Activated CD4-positive, alpha-beta memory T cell treated with anti-CD3 and anti-CD28 coated beads for 36 hours (primary cell): ENCODE measurements at regions not wholly inside any gene's neighbourhood (a gene's known extent, or its start where the extent isn't known, plus 50 kb on each side); places are given as distances from the start of the nearest gene placed in this dataset.
"Not testable (repeated sequence)": the region's sequence is repeated elsewhere in the genome, so short reads cannot be mapped to it uniquely, and the experiment has no call there.

ENCODE experiments used
- CTCF ChIA-PET: fragments of 350-600 bp; sonication (Branson Sonifier 250); formaldehyde crosslinking; loops from one replicate; lab custom pipeline; 2021; ENCODE audit warnings: antibody characterized with exemption, inconsistent platforms; lab: Charles Lee
- POLR2A ChIA-PET: fragments of 350-600 bp; sonication (Branson Sonifier 250); formaldehyde crosslinking; loops from one replicate; lab custom pipeline; 2021; ENCODE audit warnings: antibody characterized with exemption; lab: Charles Lee
- DNase-seq: peaks from one replicate; pipeline ENCODE4 v3.0.0-alpha.2; 2020
- H3K27ac Mint-ChIP-seq: one replicate; pipeline ENCODE4 v1.8.0; 2021; ENCODE audit warnings: mixed read lengths
- H3K27me3 Mint-ChIP-seq: one replicate; pipeline ENCODE4 v1.8.0; 2021; ENCODE audit warnings: mixed read lengths
- H3K36me3 Mint-ChIP-seq: one replicate; pipeline ENCODE4 v1.8.0; 2021; ENCODE audit warnings: mixed read lengths
- H3K4me1 Mint-ChIP-seq: one replicate; pipeline ENCODE4 v1.8.0; 2021; ENCODE audit warnings: low read depth, mixed read lengths
- H3K4me3 Mint-ChIP-seq: one replicate; pipeline ENCODE4 v1.8.0; 2021; ENCODE audit warnings: mild to moderate bottlenecking, mixed read lengths
- H3K9me3 Mint-ChIP-seq: one replicate; pipeline ENCODE4 v1.8.0; 2021; ENCODE audit warnings: mixed read lengths
- intact Hi-C: fragments of 100-400 bp; cut with micrococcal nuclease; formaldehyde crosslinking; loops from one replicate; pipeline ENCODE4 v1.15.1; 2023

GRCh38 chr2:75290600-75291150 lies 91.4 kb upstream of the TACR1 start:
- POLR2A ChIA-PET, result no interaction called here
- CTCF ChIA-PET, result no interaction called here
- Mint-ChIP-seq H3K9me3 (no peaks in the 10 kb centered on the region), H3K27me3 (peaks cover 1% of the 10 kb centered on the region), H3K4me1 (no peaks in the 10 kb centered on the region), H3K27ac (no peak overlapping the region), H3K4me3 (no peak overlapping the region), H3K36me3 (no peaks in the 10 kb centered on the region)
- DNase-seq, result no peak
- intact Hi-C loops, result no loop called here

- intact Hi-C loops, result no loop called here
- H3K36me3 Mint-ChIP-seq, result no peaks in the 10 kb centered on the region
- H3K4me3 Mint-ChIP-seq, result no peak overlapping the region
- no peak overlapping the region for H3K27ac Mint-ChIP-seq
- no peaks in the 10 kb centered on the region for H3K4me1 Mint-ChIP-seq
- peaks cover 1% of the 10 kb centered on the region for H3K27me3 Mint-ChIP-seq
- DNase-seq, result no peak
- no peaks in the 10 kb centered on the region for H3K9me3 Mint-ChIP-seq
- CTCF ChIA-PET, result no interaction called here
- POLR2A ChIA-PET, result no interaction called here
Measured at GRCh38 chr2:75289771-75290170, 90.5 kb upstream of the TACR1 start.

- H3K4me1 Mint-ChIP-seq, H3K9me3 Mint-ChIP-seq, H3K27me3 Mint-ChIP-seq, H3K4me3 Mint-ChIP-seq, CTCF ChIA-PET, POLR2A ChIA-PET, H3K36me3 Mint-ChIP-seq, intact Hi-C loops, DNase-seq, H3K27ac Mint-ChIP-seq: not testable (repeated sequence)
Measured at GRCh38 chr2:75289178-75289577, 89.9 kb upstream of the TACR1 start.

- CTCF ChIA-PET, result no interaction called here
Measured at GRCh38 chr2:75288760-75289159, 89.4 kb upstream of the TACR1 start.

GRCh38 chr2:75287624-75288316 lies 88.5 kb upstream of the TACR1 start:
- intact Hi-C loops, result no loop called here
- POLR2A ChIA-PET, result no interaction called here
- no peaks in the 10 kb centered on the region for H3K9me3 Mint-ChIP-seq
- peaks cover 4% of the 10 kb centered on the region for H3K27me3 Mint-ChIP-seq
- no peak overlapping the region for H3K27ac Mint-ChIP-seq
- no peak for DNase-seq
- no peaks in the 10 kb centered on the region for H3K36me3 Mint-ChIP-seq
- H3K4me1 Mint-ChIP-seq, result no peaks in the 10 kb centered on the region
- CTCF ChIA-PET, result no interaction called here
- no peak overlapping the region for H3K4me3 Mint-ChIP-seq

More at GRCh38 chr2:75288760-75289159, 89.4 kb upstream of the TACR1 start:
- H3K4me1 Mint-ChIP-seq, result no peaks in the 10 kb centered on the region
- no peak overlapping the region for H3K27ac Mint-ChIP-seq
- intact Hi-C loops, result no loop called here
- POLR2A ChIA-PET, result no interaction called here
- no peak overlapping the region for H3K4me3 Mint-ChIP-seq
- no peak for DNase-seq
- peaks cover 4% of the 10 kb centered on the region for H3K27me3 Mint-ChIP-seq
- H3K9me3 Mint-ChIP-seq, result no peaks in the 10 kb centered on the region
- no peaks in the 10 kb centered on the region for H3K36me3 Mint-ChIP-seq

GRCh38 chr2:75284345-75284744 lies 85.0 kb upstream of the TACR1 start:
- no peak overlapping the region for H3K4me3 Mint-ChIP-seq
- H3K9me3 Mint-ChIP-seq, result no peaks in the 10 kb centered on the region
- H3K36me3 Mint-ChIP-seq, result no peaks in the 10 kb centered on the region
- no peak for DNase-seq
- intact Hi-C loops, result no loop called here
- POLR2A ChIA-PET, result no interaction called here
- no peaks in the 10 kb centered on the region for H3K4me1 Mint-ChIP-seq
- CTCF ChIA-PET, result no interaction called here
- H3K27ac Mint-ChIP-seq, result no peak overlapping the region
- H3K27me3 Mint-ChIP-seq, result peaks cover 4% of the 10 kb centered on the region

- peaks cover 9% of the 10 kb centered on the region for H3K27me3 Mint-ChIP-seq
- H3K4me1 Mint-ChIP-seq, result no peaks in the 10 kb centered on the region
- H3K4me3 Mint-ChIP-seq, result no peak overlapping the region
- H3K27ac Mint-ChIP-seq, result no peak overlapping the region
- intact Hi-C loops, result no loop called here
- POLR2A ChIA-PET, result no interaction called here
- no peak for DNase-seq
- CTCF ChIA-PET, result no interaction called here
- no peaks in the 10 kb centered on the region for H3K9me3 Mint-ChIP-seq
- H3K36me3 Mint-ChIP-seq, result peaks cover 3% of the 10 kb centered on the region
Measured at GRCh38 chr2:75278821-75279379, 79.6 kb upstream of the TACR1 start.

GRCh38 chr2:75278314-75278713 lies 79.0 kb upstream of the TACR1 start:
- Mint-ChIP-seq H3K9me3 (peaks cover under 1% of the 10 kb centered on the region), H3K36me3 (peaks cover 3% of the 10 kb centered on the region), H3K4me1 (no peaks in the 10 kb centered on the region), H3K27ac (no peak overlapping the region), H3K4me3 (no peak overlapping the region), H3K27me3 (peaks cover 9% of the 10 kb centered on the region)
- intact Hi-C loops, result no loop called here
- ChIA-PET POLR2A (no interaction called here), CTCF (no interaction called here)
- no peak for DNase-seq

- DNase-seq, result no peak
- ChIA-PET POLR2A (no interaction called here), CTCF (no interaction called here)
- Mint-ChIP-seq H3K4me3 (no peak overlapping the region), H3K36me3 (peaks cover 3% of the 10 kb centered on the region), H3K27ac (no peak overlapping the region), H3K27me3 (peaks cover 15% of the 10 kb centered on the region), H3K9me3 (peaks cover 8% of the 10 kb centered on the region), H3K4me1 (no peaks in the 10 kb centered on the region)
- intact Hi-C loops, result no loop called here
Measured at GRCh38 chr2:75277111-75277510, 77.8 kb upstream of the TACR1 start.

- intact Hi-C loops, result no loop called here
- Mint-ChIP-seq H3K9me3 (peaks cover 8% of the 10 kb centered on the region), H3K27ac (no peak overlapping the region), H3K4me1 (no peaks in the 10 kb centered on the region), H3K36me3 (peaks cover 3% of the 10 kb centered on the region), H3K4me3 (no peak overlapping the region), H3K27me3 (peaks cover 18% of the 10 kb centered on the region)
- no peak for DNase-seq
- ChIA-PET POLR2A (no interaction called here), CTCF (no interaction called here)
Measured at GRCh38 chr2:75276093-75277029, 77.0 kb upstream of the TACR1 start.

- Mint-ChIP-seq H3K4me3 (no peak overlapping the region), H3K4me1 (no peaks in the 10 kb centered on the region), H3K27me3 (peaks cover 18% of the 10 kb centered on the region), H3K27ac (no peak overlapping the region), H3K9me3 (peaks cover 8% of the 10 kb centered on the region), H3K36me3 (peaks cover 3% of the 10 kb centered on the region)
- CTCF ChIA-PET, result no interaction called here
- POLR2A ChIA-PET, result no interaction called here
- DNase-seq, result no peak
- intact Hi-C loops, result no loop called here
Measured at GRCh38 chr2:75274936-75275335, 75.6 kb upstream of the TACR1 start.

- Mint-ChIP-seq H3K4me1 (no peaks in the 10 kb centered on the region), H3K4me3 (no peak overlapping the region), H3K27me3 (peaks cover 9% of the 10 kb centered on the region), H3K36me3 (no peaks in the 10 kb centered on the region), H3K9me3 (peaks cover 10% of the 10 kb centered on the region), H3K27ac (no peak overlapping the region)
- POLR2A ChIA-PET, result interaction anchor here (0.6 kb wide), 1 partner anchor 88 kb away, joined by 4 read pairs; no protein-coding TSS in a partner anchor
- CTCF ChIA-PET, result no interaction called here
- intact Hi-C loops, result no loop called here
- DNase-seq, result no peak
Measured at GRCh38 chr2:75268112-75268511, 68.8 kb upstream of the TACR1 start.
